ENCODE measurements at regions not wholly inside any gene's neighbourhood (a gene's known extent, or its start where the extent isn't known, plus 50 kb on each side); places are given as distances from the start of the nearest gene placed in this dataset.

- no peak for TF ChIP-seq CTCF (IDR thresholded peaks at IDR 0.05; ENCODE audit: poor library complexity, severe bottlenecking)
- TF ChIP-seq POLR2AphosphoS5 (IDR thresholded peaks at IDR 0.05): no peak
- TF ChIP-seq RAD21 (conservative IDR thresholded peaks at IDR 0.05): no peak
- no peak for TF ChIP-seq EZH2 (IDR thresholded peaks at IDR 0.05; ENCODE audit: borderline replicate concordance, insufficient read depth, low read length, poor library complexity, severe bottlenecking)
- TF ChIP-seq MXI1 (conservative IDR thresholded peaks at IDR 0.05; ENCODE audit: poor library complexity, severe bottlenecking): no peak
- TF ChIP-seq EP300 (conservative IDR thresholded peaks at IDR 0.05; ENCODE audit: poor library complexity, severe bottlenecking): no peak
- TF ChIP-seq TAF1 (IDR thresholded peaks at IDR 0.05; ENCODE audit: low read depth): no peak
- TF ChIP-seq REST (IDR thresholded peaks at IDR 0.05; ENCODE audit: borderline replicate concordance): no peak
Observed at GRCh38 chr9:106693558-106693957, 169.4 kb upstream of the ZNF462 start.

Measured in neural cell (in vitro differentiated cells).